ENCODE measurements at regions not wholly inside any gene's neighbourhood (a gene's known extent, or its start where the extent isn't known, plus 50 kb on each side); places are given as distances from the start of the nearest gene placed in this dataset.
"Not testable (repeated sequence)": the region's sequence is repeated elsewhere in the genome, so short reads cannot be mapped to it uniquely, and the experiment has no call there.

DNA sequence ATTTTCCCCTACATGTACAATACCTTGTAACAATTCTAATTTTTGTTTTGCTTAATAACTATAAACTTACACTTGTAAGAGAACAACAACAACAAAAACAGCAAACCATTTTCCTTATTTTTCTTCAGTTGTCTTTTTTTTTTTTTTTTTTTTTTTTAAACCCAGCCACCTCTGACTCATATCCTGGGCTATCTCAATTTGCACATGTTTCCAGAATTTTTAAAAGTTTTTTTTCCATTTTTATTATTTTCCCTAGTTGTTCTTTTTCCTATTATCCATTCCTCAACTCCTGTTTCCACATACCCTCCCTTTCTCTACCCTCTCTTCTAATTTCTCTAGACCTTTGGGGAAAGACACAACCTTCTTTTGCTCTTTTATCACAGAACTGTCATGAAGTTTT is 112.5 kb downstream of the EFEMP1 start:
- peak; percentile 29 for DNase-seq (ENCODE audit: low spot score)

DNA sequence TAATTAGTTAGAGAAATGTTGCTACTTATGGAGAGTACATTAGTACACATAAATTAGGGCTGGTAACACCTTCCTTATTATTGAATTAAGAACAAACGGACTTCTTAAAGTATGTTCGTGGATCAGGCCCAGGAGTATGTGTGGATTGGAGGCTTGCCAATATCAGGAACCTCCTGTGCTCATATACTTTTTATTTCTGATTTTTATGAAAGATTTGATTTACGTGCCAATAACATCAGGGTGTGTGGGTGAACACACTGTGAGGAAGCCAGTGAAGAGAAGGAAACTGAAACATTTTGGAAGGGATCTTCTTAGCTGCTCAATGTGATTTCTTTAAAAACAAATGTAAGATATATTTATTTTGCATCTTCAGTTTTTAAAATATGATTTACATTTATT is 113.0 kb downstream of the EFEMP1 start:
- no peak for DNase-seq (ENCODE audit: low spot score)

DNA sequence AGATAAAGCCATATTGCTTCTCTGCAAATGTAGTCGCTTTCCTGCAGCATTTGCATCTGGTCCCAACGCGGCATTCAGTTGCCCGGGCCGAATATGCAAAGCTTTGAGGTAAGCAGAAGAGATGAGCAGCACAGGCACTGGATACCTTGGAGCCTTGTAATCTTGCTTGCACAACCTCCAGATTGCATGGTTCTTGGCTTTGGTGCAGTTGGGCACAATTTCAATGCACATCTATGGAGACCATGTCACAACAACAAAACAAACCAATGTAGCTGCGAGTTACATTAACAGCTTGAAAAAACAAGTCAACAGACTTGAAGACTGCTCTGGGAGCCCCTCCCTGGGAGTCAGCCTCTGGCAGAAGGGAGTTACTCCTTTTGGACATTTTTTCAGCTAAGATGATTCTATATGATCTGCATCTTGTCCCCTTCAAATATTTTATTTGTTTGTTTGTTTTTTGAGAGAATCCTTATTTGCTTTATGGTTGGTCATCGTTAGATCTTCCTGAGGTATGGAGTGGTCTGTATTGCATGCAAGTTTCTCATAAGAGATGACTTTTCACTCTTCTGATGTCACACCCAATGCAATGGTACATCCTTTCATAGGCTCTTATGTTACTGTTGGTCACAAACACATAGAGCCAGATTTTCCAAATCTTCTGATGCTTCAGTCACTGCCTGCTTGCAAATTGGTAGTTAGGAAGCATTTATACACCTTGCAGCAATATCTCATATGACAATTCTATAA is 113.5 kb downstream of the EFEMP1 start:
- peak; percentile 14 for DNase-seq (ENCODE audit: low spot score)

DNA sequence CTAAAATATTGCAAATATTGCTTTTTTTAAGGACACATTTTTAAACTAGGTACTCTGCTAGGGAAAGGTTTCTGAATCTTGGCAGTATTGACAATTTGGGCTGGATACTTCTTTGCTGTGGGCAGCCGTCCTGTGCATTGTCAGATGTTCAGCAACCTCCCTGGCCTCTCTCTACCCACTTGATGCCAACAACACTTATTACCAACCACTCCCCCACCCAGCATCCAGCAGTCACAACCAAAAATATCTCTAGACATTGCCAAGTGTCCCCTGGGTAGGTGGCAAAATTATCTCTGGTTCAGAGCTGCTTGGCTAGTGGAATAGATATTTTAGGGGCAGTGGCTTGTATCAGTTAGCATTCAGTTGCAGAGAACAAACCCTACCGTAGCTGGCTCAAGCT is 114.3 kb upstream of the PNPT1 start:
- no peak for DNase-seq (ENCODE audit: low spot score)

DNA sequence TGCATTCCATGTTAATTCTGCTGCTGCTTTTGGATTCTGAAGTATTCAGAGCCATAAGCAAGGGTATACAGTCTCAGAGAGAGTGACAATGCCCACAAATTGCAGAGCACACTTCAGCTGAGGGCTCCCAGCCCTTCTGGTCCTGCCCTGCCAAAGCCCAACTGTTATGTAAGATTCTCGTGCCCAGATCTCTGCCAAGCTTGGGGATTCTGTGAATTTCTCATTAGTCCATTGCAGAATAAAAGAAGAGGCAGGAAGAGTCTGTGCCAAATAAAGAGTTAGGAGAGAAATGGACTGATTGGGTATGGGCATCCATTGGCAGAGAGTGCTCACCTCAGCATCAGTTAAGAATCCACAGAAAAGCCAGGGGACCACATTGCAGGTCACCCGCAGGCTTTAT is 112.0 kb upstream of the PNPT1 start:
- DNase-seq (ENCODE audit: low spot score) = no peak

DNA sequence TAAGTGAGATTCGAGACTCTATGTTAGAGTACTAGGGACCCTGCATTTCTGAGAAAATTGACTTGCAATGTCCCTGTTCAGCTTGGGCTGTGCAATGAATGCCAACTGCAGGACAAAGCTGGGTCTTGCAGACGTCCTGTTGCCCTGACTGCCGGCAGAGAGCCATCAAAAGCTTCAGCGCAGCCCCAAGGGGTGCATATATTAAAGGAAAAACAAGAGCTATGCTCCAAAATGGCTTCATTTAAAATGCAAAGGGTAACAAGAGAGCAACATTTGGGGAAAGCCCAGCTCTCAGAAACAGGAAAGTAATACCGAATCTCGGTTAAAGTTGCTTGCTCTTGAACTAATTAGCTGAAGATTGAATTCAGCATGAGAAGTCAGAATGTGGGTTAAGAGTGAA is 110.9 kb upstream of the PNPT1 start:
- DNase-seq (ENCODE audit: low spot score) = no peak

DNA sequence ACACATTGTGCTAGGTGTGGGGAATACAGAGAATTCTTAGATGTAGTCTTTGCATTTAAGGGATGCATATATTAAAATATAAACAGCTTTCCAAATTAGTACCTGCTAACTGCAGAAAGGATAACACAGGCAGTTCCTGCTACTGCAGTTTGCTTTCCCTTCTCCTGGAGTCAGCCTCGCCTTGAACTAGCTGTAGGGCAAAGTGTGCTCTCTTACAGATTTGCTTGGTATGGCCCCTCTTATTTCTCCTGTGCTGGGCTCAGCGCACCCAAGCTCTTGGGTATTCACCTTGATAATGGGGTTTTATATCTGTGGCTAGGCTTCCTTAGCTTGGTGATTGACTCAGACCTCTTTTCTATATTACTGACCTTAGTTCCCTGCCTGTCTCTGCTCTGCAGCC is 108.4 kb upstream of the PNPT1 start:
- no peak for DNase-seq (ENCODE audit: low spot score)

DNA sequence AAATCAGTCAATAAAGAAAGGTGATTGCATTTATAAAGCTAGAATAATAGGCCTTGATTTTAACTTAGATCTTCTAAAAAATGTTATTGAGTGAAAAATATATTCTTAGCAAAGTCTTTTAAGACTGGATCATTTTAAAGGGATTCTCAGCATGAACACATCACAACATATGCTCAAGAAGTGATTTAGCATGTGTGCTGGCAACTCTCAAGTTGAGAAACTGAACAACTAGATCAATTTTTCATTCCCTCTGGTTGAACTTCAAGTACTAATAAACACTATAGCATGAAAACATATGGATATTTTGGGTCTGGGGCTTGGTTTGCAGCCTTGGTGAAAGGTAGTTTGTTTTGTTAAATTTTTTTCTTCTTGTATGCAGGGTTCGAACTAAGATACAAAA is 107.8 kb upstream of the PNPT1 start:
- no peak for DNase-seq (ENCODE audit: low spot score)

DNA sequence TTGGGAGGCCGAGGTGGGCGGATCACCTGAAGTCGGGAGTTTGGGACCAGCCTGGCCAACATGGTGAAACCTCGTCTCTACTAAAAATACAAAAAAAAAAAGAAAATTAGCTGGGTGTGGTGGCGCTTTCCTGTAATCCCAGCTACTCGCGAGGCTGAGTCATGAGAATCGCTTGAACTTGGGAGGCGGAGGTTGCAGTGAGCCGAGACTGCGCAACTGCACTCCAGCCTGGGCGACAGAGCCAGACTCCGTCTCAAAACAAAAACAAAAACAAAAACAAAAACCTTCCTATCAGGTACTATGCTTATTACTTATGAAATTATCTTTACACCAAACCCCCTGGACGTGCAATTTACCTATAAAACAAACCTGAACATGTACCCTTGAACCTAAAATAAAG is 106.0 kb upstream of the PNPT1 start:
- DNase-seq (ENCODE audit: low spot score) = not testable (repeated sequence)

DNA sequence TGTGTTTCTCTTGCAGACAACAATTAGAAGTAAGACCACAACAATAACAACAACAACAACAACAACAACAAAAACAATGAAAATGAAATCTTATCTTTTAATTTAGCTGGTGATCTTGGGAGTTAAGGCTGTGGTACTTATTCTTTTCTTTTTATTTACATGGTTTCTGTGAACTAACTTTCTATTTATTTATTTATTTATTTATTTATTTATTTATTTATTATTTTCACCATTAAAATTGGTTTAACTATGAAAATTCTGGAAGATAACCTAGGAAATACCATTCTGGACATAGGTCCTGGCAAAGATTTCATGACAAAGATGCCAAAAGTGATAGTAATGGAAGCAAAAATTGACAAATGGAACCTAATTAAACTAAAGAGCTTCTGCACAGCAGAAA is 102.5 kb upstream of the PNPT1 start:
- DNase-seq (ENCODE audit: low spot score) = no peak

DNA sequence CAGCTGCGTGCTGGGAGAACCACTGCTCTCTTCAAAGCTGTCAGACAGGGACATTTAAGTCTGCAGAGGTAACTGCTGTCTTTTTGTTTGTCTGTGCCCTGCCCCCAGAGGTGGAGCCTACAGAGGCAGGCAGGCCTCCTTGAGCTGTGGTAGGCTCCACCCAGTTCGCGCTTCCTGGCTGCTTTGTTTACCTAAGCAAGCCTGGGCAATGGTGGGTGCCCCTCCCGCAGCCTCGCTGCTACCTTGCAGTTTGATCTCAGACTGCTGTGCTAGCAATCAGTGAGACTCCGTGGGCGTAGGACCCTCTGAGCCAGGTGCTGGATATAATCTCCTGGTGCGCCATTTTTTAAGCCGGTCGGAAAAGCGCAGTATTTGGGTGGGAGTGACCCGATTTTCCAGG is 100.0 kb upstream of the PNPT1 start:
- not testable (repeated sequence) for DNase-seq (ENCODE audit: low spot score)

DNA sequence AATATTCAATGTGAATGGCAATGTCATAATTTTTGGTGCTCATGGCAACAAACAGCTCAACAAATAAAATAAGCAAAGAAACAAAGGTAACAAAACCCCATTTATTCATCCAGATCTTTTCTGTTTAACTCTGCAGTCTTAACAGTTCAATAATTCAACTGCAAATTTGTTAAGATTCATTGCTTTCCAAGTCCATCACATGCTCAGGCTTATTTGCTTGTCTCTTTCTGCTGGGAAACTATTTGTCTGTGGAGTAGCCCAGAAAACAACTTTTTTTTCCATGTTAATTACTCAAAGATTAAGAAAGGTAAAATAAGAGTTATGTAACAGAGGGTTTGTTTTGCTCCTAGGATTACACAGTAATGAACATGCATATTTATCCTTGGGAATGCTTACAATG is 92.6 kb upstream of the PNPT1 start:
- DNase-seq (ENCODE audit: low spot score) = no peak

DNA sequence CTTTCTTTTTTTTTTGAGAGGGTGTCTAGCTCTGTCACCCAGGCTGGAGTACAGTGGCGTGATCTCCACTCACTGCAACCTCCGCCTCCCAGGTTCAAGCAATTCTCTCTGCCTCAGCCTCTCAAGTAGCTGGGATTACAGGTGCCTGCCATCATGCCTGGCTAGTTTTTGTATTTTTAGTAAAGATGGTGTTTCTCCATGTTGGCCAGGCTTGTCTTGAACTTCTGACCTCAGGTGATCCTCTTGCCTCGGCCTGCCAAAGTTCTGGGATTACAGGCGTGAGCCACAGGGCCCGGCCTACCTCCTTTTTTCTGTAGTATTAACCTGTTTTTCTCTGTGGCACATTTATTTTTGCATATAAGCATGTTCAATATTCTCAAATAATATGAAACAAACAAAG is 90.1 kb upstream of the PNPT1 start:
- DNase-seq (ENCODE audit: low spot score) = not testable (repeated sequence)

DNA sequence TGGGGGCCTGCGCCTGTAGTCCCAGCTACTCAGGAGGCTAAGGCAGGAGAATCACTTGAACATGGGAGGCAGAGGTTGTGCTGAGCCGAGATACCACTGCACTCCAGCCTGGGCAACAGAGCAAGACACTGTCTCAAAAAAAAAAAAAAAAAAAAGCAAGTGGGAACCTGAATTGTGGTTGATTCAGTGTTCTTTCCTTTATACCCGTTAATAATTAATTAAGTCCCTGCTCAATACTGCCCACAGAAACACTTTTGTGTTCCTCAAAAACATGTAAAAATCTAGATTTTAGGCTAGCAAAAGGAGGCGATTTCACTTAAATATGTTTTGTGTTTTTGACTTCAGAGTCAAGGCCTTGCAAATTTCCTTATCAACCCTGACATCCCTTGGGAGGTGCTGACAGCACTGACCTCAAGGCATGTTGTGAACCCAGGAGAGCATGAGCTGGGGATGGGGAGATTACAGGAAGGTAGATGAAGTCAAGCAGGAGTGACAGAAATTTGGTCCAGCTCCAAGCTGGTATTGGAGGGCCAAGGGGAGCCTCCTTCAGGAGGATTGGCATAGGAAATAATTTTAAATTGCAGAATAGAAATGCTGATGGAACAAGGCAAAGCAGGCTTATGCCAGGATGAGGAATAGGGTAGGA is 89.0 kb upstream of the PNPT1 start:
- no peak for DNase-seq (ENCODE audit: low spot score)

DNA sequence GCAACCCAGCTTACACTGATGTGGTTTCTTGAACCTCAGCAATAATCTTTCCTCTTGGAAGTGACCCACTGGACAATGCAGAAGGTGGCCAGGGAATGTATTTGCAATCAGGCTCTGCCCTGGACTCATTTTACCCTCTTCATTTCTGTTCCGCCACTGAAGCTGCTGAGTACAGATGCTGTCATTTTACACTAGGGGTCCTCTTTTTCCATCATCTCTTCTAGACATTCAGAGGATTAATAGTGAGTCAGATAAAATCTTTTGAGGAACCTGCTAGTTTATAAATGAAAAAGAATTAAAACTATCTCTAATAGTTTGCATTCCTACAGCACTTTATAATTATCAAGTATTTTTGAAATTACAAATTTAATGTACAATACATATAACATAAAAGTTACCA is 87.9 kb upstream of the PNPT1 start:
- no peak for DNase-seq (ENCODE audit: low spot score)

DNA sequence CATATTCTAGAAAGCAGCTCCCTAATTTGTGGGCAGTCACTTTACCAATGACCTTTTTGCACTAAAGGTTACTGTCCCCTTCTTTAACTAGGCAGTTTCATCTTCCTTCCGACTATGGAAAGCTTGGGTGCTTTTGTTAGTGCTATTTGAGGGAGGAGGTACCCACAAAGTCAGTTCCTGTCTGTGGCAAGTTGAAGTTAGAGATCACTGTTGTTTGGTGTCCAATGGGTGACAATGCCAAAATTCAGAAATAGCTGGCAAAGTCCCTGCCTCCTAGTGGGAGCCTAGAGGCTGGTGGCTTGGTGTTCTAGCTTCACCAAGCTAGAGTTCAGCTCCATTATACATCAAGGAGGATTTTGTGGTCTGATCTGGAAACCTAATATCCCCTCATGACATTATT is 87.1 kb upstream of the PNPT1 start:
- DNase-seq (ENCODE audit: low spot score) = no peak

DNA sequence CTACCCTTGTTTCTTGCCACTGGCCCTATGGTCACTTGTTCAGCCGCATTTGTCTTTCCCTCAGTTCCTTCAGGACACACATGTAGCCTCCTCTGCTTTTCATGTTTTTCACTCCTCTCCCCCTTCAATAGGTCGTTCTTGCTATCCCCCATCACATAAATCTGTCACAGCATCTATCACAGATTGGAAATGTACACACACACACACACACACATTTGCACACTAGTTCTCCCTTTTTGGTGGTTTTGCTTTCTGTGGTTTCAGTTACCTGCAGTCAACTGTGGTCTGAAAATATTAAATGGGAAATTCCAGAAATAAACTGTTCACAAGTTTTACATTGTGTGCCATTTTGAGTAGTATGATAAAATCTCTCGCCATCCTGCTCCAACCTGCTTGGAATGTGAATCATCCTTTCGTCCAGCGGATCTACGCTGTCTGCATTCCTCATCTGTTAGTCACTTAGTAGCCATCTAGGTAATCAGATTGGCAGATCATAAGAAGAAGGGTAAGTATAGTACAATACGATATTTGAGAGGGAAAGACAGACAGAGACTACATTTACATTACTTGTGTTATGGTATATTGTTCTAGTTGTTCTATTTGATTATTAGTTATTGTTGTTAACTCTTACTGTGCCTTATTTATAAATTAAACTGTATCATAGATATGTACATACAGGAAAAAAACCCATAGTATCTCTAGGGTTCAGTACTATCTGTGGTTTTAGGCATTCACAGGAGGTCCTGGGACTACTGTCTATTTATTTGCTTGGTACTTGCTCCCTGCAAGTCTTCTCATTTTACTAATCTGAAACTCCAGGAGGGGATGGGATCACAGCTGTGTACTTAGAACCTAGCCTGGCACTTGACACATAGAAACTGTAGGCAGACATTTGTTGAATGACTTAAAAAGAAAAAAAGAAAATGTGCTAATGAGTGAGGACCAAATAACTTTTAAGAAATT is 86.1 kb upstream of the PNPT1 start:
- DNase-seq (ENCODE audit: low spot score) = peak; percentile 43

DNA sequence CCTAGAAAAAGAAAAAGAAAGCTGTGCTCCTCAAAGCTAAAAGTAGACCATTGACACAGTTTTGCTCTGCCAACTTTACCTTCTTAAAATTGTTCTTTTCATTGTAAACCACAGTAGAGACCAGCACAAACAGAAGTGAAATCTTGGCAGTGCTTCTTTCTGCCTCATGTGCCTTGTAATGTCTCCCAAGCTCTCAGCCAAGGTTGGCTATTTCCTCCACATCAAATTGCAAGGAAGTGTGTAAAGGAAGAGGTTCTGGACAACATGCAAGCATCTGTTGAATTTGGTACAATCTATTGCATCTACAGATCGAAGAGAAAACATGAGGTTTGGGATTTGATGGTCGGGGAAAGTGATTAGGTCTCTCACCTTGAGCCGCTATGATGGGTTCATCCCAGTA is 83.3 kb upstream of the PNPT1 start:
- DNase-seq (ENCODE audit: low spot score) = no peak

DNA sequence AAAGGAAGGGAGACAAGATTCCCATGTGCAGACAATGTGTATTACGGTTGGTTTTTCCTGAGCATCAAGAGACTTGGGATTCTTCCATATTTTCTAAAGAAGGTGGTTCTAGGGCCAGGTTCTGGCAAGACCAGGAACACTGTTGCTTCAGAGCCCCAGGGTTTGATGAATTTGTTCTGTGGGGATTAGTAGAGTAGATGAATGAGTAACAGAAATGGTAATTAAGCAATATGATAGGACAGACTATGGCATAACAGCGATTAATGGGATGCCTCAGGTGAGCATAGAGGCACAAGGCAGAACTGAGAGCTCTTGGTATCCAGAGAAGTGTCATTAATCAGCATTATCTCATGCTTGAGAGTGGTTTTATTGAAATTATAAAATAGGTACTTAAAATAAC is 82.8 kb upstream of the PNPT1 start:
- DNase-seq (ENCODE audit: low spot score) = no peak

DNA sequence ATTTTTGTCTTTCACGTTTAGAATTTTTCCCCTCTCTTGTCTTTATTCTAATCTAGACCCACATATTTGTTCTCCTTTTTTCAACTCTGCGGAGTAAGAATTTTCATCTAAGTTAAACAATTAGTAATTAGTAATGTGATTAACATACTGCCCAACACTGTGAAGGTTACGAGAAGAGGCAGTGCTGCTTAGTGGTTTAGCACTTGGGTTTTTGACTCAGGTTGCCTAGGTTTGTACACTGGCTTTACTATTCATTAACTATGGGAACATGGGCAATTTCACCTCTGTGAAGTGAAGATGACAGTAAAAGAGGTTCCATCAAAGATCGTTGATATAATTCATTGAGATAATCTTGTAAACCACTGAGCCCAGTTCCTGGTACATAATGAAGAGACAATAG is 82.2 kb upstream of the PNPT1 start:
- no peak for DNase-seq (ENCODE audit: low spot score)

DNA sequence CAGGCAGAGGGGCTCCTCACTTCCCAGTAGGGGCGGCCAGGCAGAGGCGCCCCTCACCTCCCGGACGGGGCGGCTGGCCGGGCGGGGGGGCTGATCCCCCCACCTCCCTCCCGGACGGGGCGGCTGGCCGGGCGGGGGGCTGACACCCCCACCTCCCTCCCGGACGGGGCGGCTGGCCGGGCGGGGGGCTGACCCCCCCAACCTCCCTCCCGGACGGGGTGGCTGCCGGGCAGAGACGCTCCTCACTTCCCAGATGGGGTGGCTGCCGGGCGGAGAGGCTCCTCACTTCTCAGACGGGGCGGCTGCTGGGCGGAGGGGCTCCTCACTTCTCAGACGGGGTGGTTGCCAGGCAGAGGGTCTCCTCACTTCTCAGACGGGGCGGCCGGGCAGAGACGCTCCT is 80.0 kb upstream of the PNPT1 start:
- not testable (repeated sequence) for DNase-seq (ENCODE audit: low spot score)

DNA sequence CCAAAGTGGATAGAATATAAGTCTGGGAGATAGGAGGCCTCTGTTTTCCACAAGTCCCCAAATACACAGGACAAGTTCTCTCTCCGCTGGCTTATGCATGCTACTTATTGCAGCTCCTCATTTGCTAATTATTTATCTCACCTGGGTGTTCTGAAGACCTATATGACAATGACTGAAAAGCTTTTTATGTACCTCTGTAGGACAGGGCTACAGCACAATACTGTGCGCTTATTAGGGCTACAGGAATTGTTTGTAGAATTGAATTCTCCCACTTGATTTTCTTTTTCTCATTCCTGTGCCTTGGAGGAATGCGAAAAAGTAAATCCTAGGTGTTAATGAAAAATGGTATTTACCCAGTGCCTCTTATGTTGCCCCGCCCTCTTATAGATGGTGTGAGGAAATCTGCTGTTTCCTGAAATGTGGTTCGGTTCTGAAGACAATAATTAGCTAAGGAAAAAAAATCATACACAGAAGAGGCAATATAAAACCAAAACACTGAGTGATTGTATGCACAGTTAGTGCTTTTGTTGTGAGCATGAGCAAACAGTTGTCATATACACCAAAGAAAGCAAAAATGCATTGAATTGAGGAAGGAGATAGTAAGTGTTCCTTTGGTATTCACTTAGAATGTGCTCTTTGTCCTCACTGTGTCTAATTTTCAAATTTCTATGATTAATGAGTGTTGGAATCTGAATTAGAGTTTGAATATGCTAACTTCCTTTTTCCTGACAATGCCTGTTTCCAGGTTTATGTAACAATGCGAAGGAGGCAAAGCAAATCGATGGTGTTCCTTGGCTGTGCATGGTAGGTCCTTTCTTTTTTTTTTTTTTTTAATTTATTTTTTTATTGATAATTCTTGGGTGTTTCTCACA is 78.7 kb upstream of the PNPT1 start:
- no peak for DNase-seq (ENCODE audit: low spot score)
